SU-DHL-6 (cell line): ENCODE measurements at regions not wholly inside any gene's neighbourhood (a gene's known extent, or its start where the extent isn't known, plus 50 kb on each side); places are given as distances from the start of the nearest gene placed in this dataset.

ENCODE experiments used
- EZH2phosphoT487 ChIP-seq: fragments of 200-600 bp; sonication (generic), shearing (Covaris generic); conservative IDR thresholded peaks from 2 replicates; pipeline ENCODE4 v1.6.1; 2018; ENCODE audit warnings: mild to moderate bottlenecking, antibody characterized with exemption, low read length, moderate library complexity, mixed read lengths
- TF ChIP-seq, protein P1 (sequence below): fragments of 200-600 bp; sonication (generic); IDR thresholded peaks from one replicate; pipeline ENCODE4 v1.5.1; 2017; ENCODE audit warnings: antibody characterized with exemption, mild to moderate bottlenecking, low read length, moderate library complexity; ENCODE audit not compliant: insufficient read depth, poor library complexity, severe bottlenecking

- TF ChIP-seq, protein P1, sequence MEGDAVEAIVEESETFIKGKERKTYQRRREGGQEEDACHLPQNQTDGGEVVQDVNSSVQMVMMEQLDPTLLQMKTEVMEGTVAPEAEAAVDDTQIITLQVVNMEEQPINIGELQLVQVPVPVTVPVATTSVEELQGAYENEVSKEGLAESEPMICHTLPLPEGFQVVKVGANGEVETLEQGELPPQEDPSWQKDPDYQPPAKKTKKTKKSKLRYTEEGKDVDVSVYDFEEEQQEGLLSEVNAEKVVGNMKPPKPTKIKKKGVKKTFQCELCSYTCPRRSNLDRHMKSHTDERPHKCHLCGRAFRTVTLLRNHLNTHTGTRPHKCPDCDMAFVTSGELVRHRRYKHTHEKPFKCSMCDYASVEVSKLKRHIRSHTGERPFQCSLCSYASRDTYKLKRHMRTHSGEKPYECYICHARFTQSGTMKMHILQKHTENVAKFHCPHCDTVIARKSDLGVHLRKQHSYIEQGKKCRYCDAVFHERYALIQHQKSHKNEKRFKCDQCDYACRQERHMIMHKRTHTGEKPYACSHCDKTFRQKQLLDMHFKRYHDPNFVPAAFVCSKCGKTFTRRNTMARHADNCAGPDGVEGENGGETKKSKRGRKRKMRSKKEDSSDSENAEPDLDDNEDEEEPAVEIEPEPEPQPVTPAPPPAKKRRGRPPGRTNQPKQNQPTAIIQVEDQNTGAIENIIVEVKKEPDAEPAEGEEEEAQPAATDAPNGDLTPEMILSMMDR: no peak
- no peak for TF ChIP-seq EZH2phosphoT487
Measured at GRCh38 chr16:27611340-27611739, 61.4 kb downstream of the KATNIP start.
